ENCODE measurements at regions not wholly inside any gene's neighbourhood (a gene's known extent, or its start where the extent isn't known, plus 50 kb on each side); places are given as distances from the start of the nearest gene placed in this dataset.

- Histone ChIP-seq H3K36me3 (ENCODE audit: insufficient read depth, low read length) (no peaks in the 10 kb centered on the region), H4K20me1 (ENCODE audit: insufficient read depth) (no peaks in the 10 kb centered on the region), H3K9me3 (ENCODE audit: low read length) (no peaks in the 10 kb centered on the region), H3K9ac (ENCODE audit: low read length) (no peak overlapping the region), H3K79me2 (replicated peaks; ENCODE audit: insufficient read depth, low read length) (no peaks in the 10 kb centered on the region), H3K9me2 (ENCODE audit: insufficient read depth, low read length) (no peaks in the 10 kb centered on the region), H3K27ac (ENCODE audit: low read length) (no peak overlapping the region), H3K4me2 (ENCODE audit: low read length) (no peak overlapping the region), H3K27me3 (ENCODE audit: insufficient read depth, low read depth, low read length) (no peaks in the 10 kb centered on the region), H2AFZ (ENCODE audit: low read depth, low read length) (no peak overlapping the region), H3K4me3 (ENCODE audit: low read length) (no peak overlapping the region), H3F3A (ENCODE audit: insufficient read depth, low read length, poor library complexity, severe bottlenecking) (no peaks in the 10 kb centered on the region)
- TF ChIP-seq EP300 (conservative IDR thresholded peaks at IDR 0.05; ENCODE audit: poor library complexity, severe bottlenecking) (no peak), SMC3 (conservative IDR thresholded peaks at IDR 0.05; ENCODE audit: poor library complexity) (no peak), TAF1 (IDR thresholded peaks at IDR 0.05; ENCODE audit: low read depth) (no peak), EZH2 (IDR thresholded peaks at IDR 0.05; ENCODE audit: borderline replicate concordance, insufficient read depth, low read length, poor library complexity, severe bottlenecking) (no peak), RAD21 (conservative IDR thresholded peaks at IDR 0.05) (no peak), REST (IDR thresholded peaks at IDR 0.05; ENCODE audit: borderline replicate concordance) (no peak), POLR2AphosphoS5 (IDR thresholded peaks at IDR 0.05) (no peak), MXI1 (conservative IDR thresholded peaks at IDR 0.05; ENCODE audit: poor library complexity, severe bottlenecking) (no peak)
- TF ChIP-seq, protein P1, sequence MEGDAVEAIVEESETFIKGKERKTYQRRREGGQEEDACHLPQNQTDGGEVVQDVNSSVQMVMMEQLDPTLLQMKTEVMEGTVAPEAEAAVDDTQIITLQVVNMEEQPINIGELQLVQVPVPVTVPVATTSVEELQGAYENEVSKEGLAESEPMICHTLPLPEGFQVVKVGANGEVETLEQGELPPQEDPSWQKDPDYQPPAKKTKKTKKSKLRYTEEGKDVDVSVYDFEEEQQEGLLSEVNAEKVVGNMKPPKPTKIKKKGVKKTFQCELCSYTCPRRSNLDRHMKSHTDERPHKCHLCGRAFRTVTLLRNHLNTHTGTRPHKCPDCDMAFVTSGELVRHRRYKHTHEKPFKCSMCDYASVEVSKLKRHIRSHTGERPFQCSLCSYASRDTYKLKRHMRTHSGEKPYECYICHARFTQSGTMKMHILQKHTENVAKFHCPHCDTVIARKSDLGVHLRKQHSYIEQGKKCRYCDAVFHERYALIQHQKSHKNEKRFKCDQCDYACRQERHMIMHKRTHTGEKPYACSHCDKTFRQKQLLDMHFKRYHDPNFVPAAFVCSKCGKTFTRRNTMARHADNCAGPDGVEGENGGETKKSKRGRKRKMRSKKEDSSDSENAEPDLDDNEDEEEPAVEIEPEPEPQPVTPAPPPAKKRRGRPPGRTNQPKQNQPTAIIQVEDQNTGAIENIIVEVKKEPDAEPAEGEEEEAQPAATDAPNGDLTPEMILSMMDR (IDR thresholded peaks at IDR 0.05; ENCODE audit: poor library complexity, severe bottlenecking): no peak
Measured at GRCh38 chr12:111022386-111022785, 102.0 kb upstream of the MYL2 start.

DNA sequence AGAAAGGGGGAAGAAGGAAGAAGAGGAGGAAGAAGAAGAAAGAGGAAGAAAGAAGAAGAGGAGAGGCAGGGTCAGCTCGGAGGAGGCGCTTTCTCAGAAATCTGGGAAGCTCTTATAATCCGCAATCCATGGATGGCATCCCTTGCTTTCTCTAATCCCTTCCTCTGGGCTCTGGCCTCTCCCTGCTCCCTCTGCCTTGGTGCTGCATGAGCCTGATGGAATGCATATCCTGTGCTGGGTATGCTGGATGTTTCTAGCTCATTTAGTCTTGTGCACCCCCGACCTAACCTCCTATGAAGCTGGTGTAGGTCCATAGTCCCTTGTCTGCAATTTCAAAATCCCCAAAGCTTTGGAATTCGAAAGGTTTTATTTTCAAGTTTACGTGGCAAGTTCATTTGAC lies 94.2 kb upstream of the MYL2 start:
- no peak overlapping the region for H3K9ac ChIP-seq (ENCODE audit: low read length)
- no peaks in the 10 kb centered on the region for H4K20me1 ChIP-seq (ENCODE audit: insufficient read depth)
- no peak overlapping the region for H2AFZ ChIP-seq (ENCODE audit: low read depth, low read length)
- no peaks in the 10 kb centered on the region for H3F3A ChIP-seq (ENCODE audit: insufficient read depth, low read length, poor library complexity, severe bottlenecking)
- H3K4me3 ChIP-seq (ENCODE audit: low read length): no peak overlapping the region
- no peak for TF ChIP-seq REST (IDR thresholded peaks at IDR 0.05; ENCODE audit: borderline replicate concordance)
- TF ChIP-seq, protein P1 (IDR thresholded peaks at IDR 0.05; ENCODE audit: poor library complexity, severe bottlenecking): no peak
- no peak for TF ChIP-seq EP300 (conservative IDR thresholded peaks at IDR 0.05; ENCODE audit: poor library complexity, severe bottlenecking)
- TF ChIP-seq SMC3 (conservative IDR thresholded peaks at IDR 0.05; ENCODE audit: poor library complexity): no peak
- no peak for TF ChIP-seq POLR2AphosphoS5 (IDR thresholded peaks at IDR 0.05)
- TF ChIP-seq RAD21 (conservative IDR thresholded peaks at IDR 0.05): no peak
- no peak for TF ChIP-seq TAF1 (IDR thresholded peaks at IDR 0.05; ENCODE audit: low read depth)
- no peak for TF ChIP-seq MXI1 (conservative IDR thresholded peaks at IDR 0.05; ENCODE audit: poor library complexity, severe bottlenecking)
- TF ChIP-seq EZH2 (IDR thresholded peaks at IDR 0.05; ENCODE audit: borderline replicate concordance, insufficient read depth, low read length, poor library complexity, severe bottlenecking): no peak
- H3K79me2 ChIP-seq (replicated peaks; ENCODE audit: insufficient read depth, low read length): no peaks in the 10 kb centered on the region
- no peaks in the 10 kb centered on the region for H3K9me3 ChIP-seq (ENCODE audit: low read length)
- H3K4me2 ChIP-seq (ENCODE audit: low read length): no peak overlapping the region
- H3K27ac ChIP-seq (ENCODE audit: low read length): no peak overlapping the region
- no peaks in the 10 kb centered on the region for H3K9me2 ChIP-seq (ENCODE audit: insufficient read depth, low read length)
- no peaks in the 10 kb centered on the region for H3K27me3 ChIP-seq (ENCODE audit: insufficient read depth, low read depth, low read length)
- H3K36me3 ChIP-seq (ENCODE audit: insufficient read depth, low read length): no peaks in the 10 kb centered on the region
